T-cell (primary cell): ENCODE measurements at regions not wholly inside any gene's neighbourhood (a gene's known extent, or its start where the extent isn't known, plus 50 kb on each side); places are given as distances from the start of the nearest gene placed in this dataset.

Experiments used
- ATAC-seq, 4 experiments: fragments of 200-7000 bp in 3 of 4; fragments of 150-1000 bp in 1 of 4; cut with Tn5 transposase; replicated peaks in 1 of 4; 1 replicate in 3 of 4; 2 replicates in 1 of 4; pipeline ENCODE4 v1.10.0; 2021; ENCODE audit warnings: moderate library complexity in 3 of 4, mild to moderate bottlenecking in 2 of 4, moderate number of reproducible peaks in 1 of 4
- CTCF ChIA-PET, 2 donors: fragments of 300-600 bp; sonication (Branson Sonifier 250); formaldehyde crosslinking; loops; one replicate each; lab custom pipeline; 2022; ENCODE audit warnings: antibody characterized with exemption in 2 of 2; lab: Charles Lee
- POLR2A ChIA-PET, 2 donors: fragments of 300-600 bp; sonication (Branson Sonifier 250); formaldehyde crosslinking; loops; one replicate each; lab custom pipeline; 2022; ENCODE audit warnings: antibody characterized with exemption in 2 of 2; lab: Charles Lee
- DNase-seq, 35 experiments: peaks; one replicate each; pipeline versions ENCODE4 v3.0.0 to v3.0.0-alpha.2; 2013 to 2023
- H3K27ac ChIP-seq: one replicate; pipeline ENCODE4 v1.5.1; 2013; ENCODE audit warnings: low read length
- H3K27me3 ChIP-seq, 2 experiments: replicated peaks in 1 of 2; 1 replicate in 1 of 2; 2 replicates in 1 of 2; pipeline versions ENCODE4 v1.6.1 to v1.7.0; 2013; ENCODE audit warnings: low read length in 1 of 2, mixed read lengths in 1 of 2; ENCODE audit not compliant: control insufficient read depth in 2 of 2, insufficient read depth in 2 of 2; ENCODE audit errors: extremely low read depth in 1 of 2
- H3K36me3 ChIP-seq, 2 donors: 1 replicate in 1 of 2; 2 replicates in 1 of 2; pipeline versions ENCODE4 v1.6.1 to v1.7.0; 2013; ENCODE audit warnings: low read length in 1 of 2; ENCODE audit not compliant: control insufficient read depth in 2 of 2, insufficient read depth in 1 of 2; ENCODE audit errors: extremely low read depth in 1 of 2
- H3K4me1 ChIP-seq, 2 experiments: 1 replicate in 1 of 2; 2 replicates in 1 of 2; pipeline versions ENCODE4 v1.6.1 to v1.7.0; 2013; ENCODE audit warnings: low read length in 2 of 2, mixed read lengths in 1 of 2; ENCODE audit not compliant: insufficient read depth in 2 of 2, control insufficient read depth in 1 of 2; ENCODE audit errors: extremely low read depth in 1 of 2
- H3K4me3 ChIP-seq, 2 donors: 1 replicate in 1 of 2; 2 replicates in 1 of 2; pipeline versions ENCODE4 v1.5.1 to v1.7.0; 2013; ENCODE audit warnings: mild to moderate bottlenecking in 2 of 2, low read length in 1 of 2, moderate library complexity in 1 of 2; ENCODE audit not compliant: control insufficient read depth in 1 of 2; ENCODE audit errors: extremely low read depth in 1 of 2
- H3K9me3 ChIP-seq: 2 replicates; pipeline ENCODE4 v1.7.0; 2013
- H3K27ac Mint-ChIP-seq, 2 donors: one replicate each; pipeline ENCODE4 v1.8.0; 2020 to 2021; ENCODE audit warnings: mild to moderate bottlenecking in 2 of 2, mixed read lengths in 2 of 2
- H3K27me3 Mint-ChIP-seq, 2 donors: one replicate each; pipeline ENCODE4 v1.8.0; 2021 to 2022; ENCODE audit warnings: mixed read lengths in 2 of 2
- H3K36me3 Mint-ChIP-seq: one replicate; pipeline ENCODE4 v1.8.0; 2021; ENCODE audit warnings: mixed read lengths
- H3K4me1 Mint-ChIP-seq, 3 donors: one replicate each; pipeline ENCODE4 v1.8.0; 2020 to 2022; ENCODE audit warnings: mixed read lengths in 3 of 3, mild to moderate bottlenecking in 1 of 3
- H3K4me3 Mint-ChIP-seq, 3 donors: one replicate each; pipeline ENCODE4 v1.8.0; 2020 to 2022; ENCODE audit warnings: mild to moderate bottlenecking in 3 of 3, mixed read lengths in 3 of 3, moderate library complexity in 3 of 3
- H3K9me3 Mint-ChIP-seq, 3 donors: one replicate each; pipeline ENCODE4 v1.8.0; 2020 to 2022; ENCODE audit warnings: mixed read lengths in 3 of 3
- WGBS: methylation state at CpG from one replicate; pipeline ENCODE4 v1.1.5; 2013; ENCODE audit warnings: missing lambda C conversion rate; ENCODE audit not compliant: insufficient coverage; 5-methylcytosine and 5-hydroxymethylcytosine counted together

DNA sequence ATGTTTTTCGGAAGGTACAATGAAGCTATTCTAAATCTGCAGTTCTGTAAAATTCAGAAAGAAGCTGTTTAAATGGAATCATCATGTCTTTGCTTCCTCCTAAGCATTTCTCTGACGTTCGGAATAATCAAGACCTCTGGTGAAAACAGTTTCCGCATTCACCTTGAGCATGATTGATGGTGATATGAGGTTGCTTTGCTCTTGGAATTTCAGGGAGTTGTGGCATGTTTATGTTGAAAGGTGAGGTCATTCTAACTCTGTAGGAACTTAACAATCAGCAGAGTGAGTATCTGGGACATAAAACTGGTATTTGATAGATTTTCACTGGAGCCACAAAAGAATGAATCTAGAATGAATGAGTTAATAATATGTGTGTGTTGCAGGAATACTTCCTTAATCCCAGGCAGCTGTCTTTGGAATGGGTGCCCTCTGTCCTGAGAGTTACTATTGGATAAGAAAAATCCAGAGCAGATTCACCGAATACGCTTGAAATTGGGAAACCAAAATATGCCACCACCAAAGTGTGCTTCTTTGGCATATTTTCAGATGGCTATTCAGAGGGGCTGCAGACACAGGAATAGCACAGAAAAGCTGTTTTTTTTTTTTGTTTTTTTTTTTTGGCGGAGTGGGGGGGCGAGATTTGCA is 599.1 kb downstream of the CCER1 start:
- Mint-ChIP-seq H3K36me3 (no peaks in the 10 kb centered on the region), H3K27ac (no peak overlapping the region), H3K9me3 (peaks cover 0 to 6% (median 4%) of the 10 kb centered on the region in 3 donors), H3K4me1 (no peaks in the 10 kb centered on the region), H3K4me3 (no peak overlapping the region), H3K27me3 (peaks cover 0 to 3% of the 10 kb centered on the region in 2 donors)
- Histone ChIP-seq H3K36me3 (no peaks in the 10 kb centered on the region), H3K9me3 (no peaks in the 10 kb centered on the region), H3K27me3 (no peaks in the 10 kb centered on the region), H3K4me1 (no peaks in the 10 kb centered on the region), H3K27ac (no peak overlapping the region), H3K4me3 (no peak overlapping the region)
- CTCF ChIA-PET = no interaction called here
- DNase-seq = no peak
- 96% methylated on average over 4 of the region's 8 CpGs for WGBS
- no peak for ATAC-seq
- POLR2A ChIA-PET = no interaction called here

DNA sequence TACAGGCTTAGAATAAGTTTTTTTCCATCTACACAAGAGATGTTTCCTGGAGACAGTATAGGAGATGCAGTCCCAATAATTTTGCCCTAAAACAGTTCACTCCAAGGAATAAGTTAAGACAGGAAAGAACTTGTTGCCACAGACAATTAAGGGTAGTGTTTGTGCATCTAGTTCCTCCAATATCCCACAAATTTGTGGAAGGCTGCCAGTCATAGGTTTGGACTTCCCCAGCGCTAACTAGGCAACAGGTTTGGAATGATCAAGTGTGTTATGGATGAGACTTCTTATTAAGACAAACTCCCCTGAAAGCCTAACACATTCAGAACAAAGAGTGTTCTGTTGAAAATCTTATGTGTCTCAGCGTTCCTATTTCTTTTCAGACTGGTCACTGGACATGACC is 611.0 kb downstream of the CCER1 start:
- DNase-seq = no peak
- CTCF ChIA-PET = no interaction called here
- Mint-ChIP-seq H3K9me3 (no peaks in the 10 kb centered on the region), H3K4me3 (no peak overlapping the region), H3K36me3 (no peaks in the 10 kb centered on the region), H3K27ac (no peak overlapping the region), H3K27me3 (peaks cover 7 to 13% of the 10 kb centered on the region in 2 donors), H3K4me1 (no peaks in the 10 kb centered on the region)
- ATAC-seq = no peak
- POLR2A ChIA-PET = interaction anchor here in 1 of 2 donors (0.6 kb wide), 1 partner anchor 514 kb away, joined by 3 read pairs; no protein-coding TSS in a partner anchor
- Histone ChIP-seq H3K27ac (no peak overlapping the region), H3K4me1 (no peaks in the 10 kb centered on the region), H3K9me3 (no peaks in the 10 kb centered on the region), H3K27me3 (no peaks in the 10 kb centered on the region), H3K36me3 (no peaks in the 10 kb centered on the region), H3K4me3 (no peak overlapping the region)
- no CpG with 5 or more reads among the region's 2 CpGs for WGBS

DNA sequence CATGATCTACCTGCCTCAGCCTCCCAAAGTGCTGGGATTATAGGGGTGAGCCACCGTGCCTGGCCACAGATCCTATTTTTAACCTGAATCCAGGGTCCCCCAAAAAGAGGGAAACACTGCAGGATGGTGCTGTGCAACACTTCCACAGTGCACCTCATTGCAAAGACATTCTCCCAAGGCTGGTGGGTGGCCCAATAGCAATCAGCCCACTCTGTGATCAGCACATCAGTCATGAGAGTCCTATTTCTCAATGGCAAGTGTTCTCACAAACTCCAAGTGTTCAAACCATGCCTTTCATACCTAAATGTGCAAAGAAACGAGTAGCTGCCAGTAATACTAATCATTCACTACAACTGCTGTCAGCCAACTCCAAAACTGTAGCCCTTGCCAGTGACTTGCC is 612.9 kb downstream of the CCER1 start:
- H3K36me3 Mint-ChIP-seq = no peaks in the 10 kb centered on the region

DNA sequence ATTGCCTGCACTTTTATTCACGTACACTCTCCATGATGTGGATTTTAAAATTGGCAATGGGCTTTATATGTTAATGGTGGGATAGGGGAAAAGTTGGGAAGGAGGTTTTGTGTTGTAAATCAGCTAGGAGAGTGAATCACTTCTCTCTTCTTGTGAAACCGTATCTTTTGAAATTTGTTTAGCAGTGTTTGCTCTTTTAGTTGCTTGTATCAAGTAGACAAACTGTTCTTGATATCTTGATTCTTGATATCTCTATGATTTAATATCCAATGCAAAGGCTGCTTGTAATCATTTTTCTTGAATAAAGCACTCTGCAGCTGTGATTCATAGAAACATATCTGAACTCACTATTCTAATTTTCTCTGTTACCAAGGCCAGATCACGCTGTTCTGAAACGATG is 615.1 kb downstream of the CCER1 start:
- no peaks in the 10 kb centered on the region for H3K27me3 ChIP-seq
- H3K4me3 ChIP-seq = no peak overlapping the region
- H3K27me3 Mint-ChIP-seq = peaks cover 3 to 13% of the 10 kb centered on the region in 2 donors
- H3K9me3 ChIP-seq = no peaks in the 10 kb centered on the region
- no peaks in the 10 kb centered on the region for H3K36me3 ChIP-seq
- H3K27ac Mint-ChIP-seq = no peak overlapping the region
- H3K4me1 Mint-ChIP-seq = no peaks in the 10 kb centered on the region
- H3K9me3 Mint-ChIP-seq = no peaks in the 10 kb centered on the region
- no CpG with 5 or more reads among the region's 4 CpGs for WGBS
- ChIA-PET CTCF (no interaction called here), POLR2A (no interaction called here)
- ATAC-seq = no peak
- no peak overlapping the region for H3K4me3 Mint-ChIP-seq
- H3K36me3 Mint-ChIP-seq = no peaks in the 10 kb centered on the region
- DNase-seq = no peak
- H3K27ac ChIP-seq = no peak overlapping the region
- H3K4me1 ChIP-seq = no peaks in the 10 kb centered on the region

More for the DNA sequence above, 612.9 kb downstream of the CCER1 start:
- 50% methylated on average over 1 of the region's 2 CpGs for WGBS
- ChIA-PET CTCF (no interaction called here), POLR2A (no interaction called here)
- ATAC-seq (no peak), DNase-seq (no peak)
- H3K27ac Mint-ChIP-seq = no peak overlapping the region
- Histone ChIP-seq H3K4me1 (no peaks in the 10 kb centered on the region), H3K27me3 (no peaks in the 10 kb centered on the region), H3K36me3 (no peaks in the 10 kb centered on the region), H3K9me3 (no peaks in the 10 kb centered on the region), H3K27ac (no peak overlapping the region), H3K4me3 (no peak overlapping the region)
- no peaks in the 10 kb centered on the region for H3K9me3 Mint-ChIP-seq
- peaks cover 7 to 13% of the 10 kb centered on the region in 2 donors for H3K27me3 Mint-ChIP-seq
- H3K4me1 Mint-ChIP-seq = no peaks in the 10 kb centered on the region
- no peak overlapping the region for H3K4me3 Mint-ChIP-seq

DNA sequence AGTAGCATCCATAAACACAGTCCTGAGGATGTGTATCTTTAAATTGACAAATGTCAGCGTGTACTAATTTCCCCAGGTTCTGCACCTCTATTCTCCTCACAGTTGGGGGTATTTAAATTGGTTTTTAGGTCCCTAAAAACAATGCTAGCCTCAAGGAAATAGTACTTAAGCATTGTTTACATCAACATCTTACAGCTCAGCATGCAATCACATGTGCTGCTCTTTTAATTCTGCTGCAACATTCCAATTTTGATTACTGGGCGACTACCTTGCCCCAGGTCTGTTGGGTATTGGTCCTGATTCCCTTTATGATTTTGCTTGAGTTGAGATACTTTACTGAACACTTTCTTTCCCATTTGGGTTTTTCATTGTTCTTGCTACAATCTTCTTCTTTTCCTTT is 616.6 kb downstream of the CCER1 start:
- no peak overlapping the region for H3K4me3 ChIP-seq
- Mint-ChIP-seq H3K4me3 (no peak overlapping the region), H3K9me3 (no peaks in the 10 kb centered on the region), H3K36me3 (no peaks in the 10 kb centered on the region), H3K4me1 (no peaks in the 10 kb centered on the region), H3K27me3 (peaks cover 3 to 11% of the 10 kb centered on the region in 2 donors), H3K27ac (no peak overlapping the region)
- no CpG with 5 or more reads among the region's 2 CpGs for WGBS
- no peaks in the 10 kb centered on the region for H3K36me3 ChIP-seq
- H3K4me1 ChIP-seq = no peaks in the 10 kb centered on the region
- ChIA-PET CTCF (no interaction called here), POLR2A (no interaction called here)
- no peak overlapping the region for H3K27ac ChIP-seq
- ATAC-seq (no peak), DNase-seq (no peak)
- no peaks in the 10 kb centered on the region for H3K9me3 ChIP-seq
- no peaks in the 10 kb centered on the region for H3K27me3 ChIP-seq

DNA sequence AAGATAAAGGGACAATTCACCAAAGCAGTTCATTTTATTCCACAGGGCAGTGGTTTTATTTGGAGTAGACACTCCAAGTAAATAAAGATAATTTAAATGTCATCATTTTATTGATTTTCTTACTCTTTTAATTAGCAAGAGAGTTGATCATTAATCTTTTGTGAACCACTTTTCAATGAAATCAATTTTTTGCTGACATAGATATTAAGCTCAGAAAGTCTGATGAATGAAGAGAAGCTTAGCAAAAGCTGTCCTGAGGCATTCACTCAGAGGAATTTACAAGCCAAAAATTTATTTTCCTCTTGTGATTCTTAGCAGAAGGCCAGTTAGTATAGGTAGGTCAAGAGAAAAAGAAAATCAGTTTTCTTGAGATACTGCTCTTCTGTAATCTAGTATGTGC is 618.0 kb downstream of the CCER1 start:
- H3K27me3 ChIP-seq = no peaks in the 10 kb centered on the region
- no peaks in the 10 kb centered on the region for H3K4me1 Mint-ChIP-seq
- H3K9me3 ChIP-seq = no peaks in the 10 kb centered on the region
- H3K4me1 ChIP-seq = no peaks in the 10 kb centered on the region
- H3K36me3 ChIP-seq = no peaks in the 10 kb centered on the region
- H3K9me3 Mint-ChIP-seq = no peaks in the 10 kb centered on the region
- H3K27ac ChIP-seq = no peak overlapping the region
- DNase-seq (no peak), ATAC-seq (no peak)
- no peak overlapping the region for H3K27ac Mint-ChIP-seq
- H3K27me3 Mint-ChIP-seq = peaks cover 3% of the 10 kb centered on the region in 2 donors
- H3K4me3 Mint-ChIP-seq = no peak overlapping the region
- POLR2A ChIA-PET = no interaction called here
- H3K4me3 ChIP-seq = no peak overlapping the region
- no peaks in the 10 kb centered on the region for H3K36me3 Mint-ChIP-seq
- CTCF ChIA-PET = no interaction called here

DNA sequence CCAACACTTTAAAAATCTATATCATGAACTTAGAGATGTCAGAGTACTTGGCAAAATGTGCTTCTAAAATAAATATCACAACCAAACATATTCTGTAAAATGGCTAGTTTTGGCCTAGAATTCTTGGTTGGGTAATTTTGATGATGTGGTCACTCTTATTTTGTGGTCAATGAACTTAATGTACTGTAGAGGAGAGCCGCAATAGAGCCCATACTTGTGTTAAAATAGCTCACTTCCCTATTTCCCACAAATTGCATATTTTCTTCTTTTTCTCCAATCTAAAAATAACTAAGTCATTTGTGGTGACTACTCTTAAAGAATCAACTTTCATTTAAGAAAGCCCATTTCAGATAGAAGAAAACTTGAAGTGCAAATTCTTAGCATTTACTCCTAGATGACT is 619.4 kb downstream of the CCER1 start:
- DNase-seq (no peak), ATAC-seq (no peak)
- ChIA-PET POLR2A (no interaction called here), CTCF (no interaction called here)
- WGBS = no CpG with 5 or more reads among the region's 1 CpG
- Histone ChIP-seq H3K9me3 (no peaks in the 10 kb centered on the region), H3K27me3 (no peaks in the 10 kb centered on the region), H3K4me3 (no peak overlapping the region), H3K36me3 (no peaks in the 10 kb centered on the region), H3K4me1 (no peaks in the 10 kb centered on the region), H3K27ac (no peak overlapping the region)
- no peaks in the 10 kb centered on the region for H3K9me3 Mint-ChIP-seq
- H3K4me3 Mint-ChIP-seq = no peak overlapping the region
- H3K4me1 Mint-ChIP-seq = no peaks in the 10 kb centered on the region
- H3K27ac Mint-ChIP-seq = no peak overlapping the region
- peaks cover 1 to 2% of the 10 kb centered on the region in 2 donors for H3K27me3 Mint-ChIP-seq
- H3K36me3 Mint-ChIP-seq = no peaks in the 10 kb centered on the region
